Endothelial cell (in vitro differentiated cells): ENCODE measurements at regions not wholly inside any gene's neighbourhood (a gene's known extent, or its start where the extent isn't known, plus 50 kb on each side); places are given as distances from the start of the nearest gene placed in this dataset.

Source experiments
- DNase-seq: peaks from one replicate; pipeline ENCODE4 v3.0.0; 2021; ENCODE audit warnings: low spot score
- H3K27ac Mint-ChIP-seq: one replicate; pipeline ENCODE4 v1.8.0; 2021; ENCODE audit warnings: mixed read lengths, inconsistent platforms; ENCODE audit not compliant: unreplicated experiment
- H3K27me3 Mint-ChIP-seq: one replicate; pipeline ENCODE4 v1.8.0; 2021; ENCODE audit warnings: mild to moderate bottlenecking, moderate library complexity, mixed read lengths, inconsistent platforms; ENCODE audit not compliant: unreplicated experiment
- H3K36me3 Mint-ChIP-seq: one replicate; pipeline ENCODE4 v1.8.0; 2021; ENCODE audit warnings: mild to moderate bottlenecking, low read depth, mixed read lengths, inconsistent platforms; ENCODE audit not compliant: unreplicated experiment
- H3K4me1 Mint-ChIP-seq: one replicate; pipeline ENCODE4 v1.8.0; 2021; ENCODE audit warnings: mild to moderate bottlenecking, mixed read lengths, inconsistent platforms; ENCODE audit not compliant: unreplicated experiment
- H3K4me3 Mint-ChIP-seq: one replicate; pipeline ENCODE4 v1.8.0; 2021; ENCODE audit warnings: mild to moderate bottlenecking, mixed read lengths, inconsistent platforms; ENCODE audit not compliant: unreplicated experiment
- H3K9me3 Mint-ChIP-seq: one replicate; pipeline ENCODE4 v1.8.0; 2021; ENCODE audit warnings: mixed read lengths, inconsistent platforms; ENCODE audit not compliant: unreplicated experiment
- CTCF ChIP-seq: fragments of 200-600 bp; sonication (generic); IDR thresholded peaks from one replicate; pipeline ENCODE4 v1.5.0; 2021; ENCODE audit warnings: antibody characterized with exemption; ENCODE audit not compliant: unreplicated experiment

- TF ChIP-seq CTCF = no peak
- H3K36me3 Mint-ChIP-seq = no peaks in the 10 kb centered on the region
- H3K4me3 Mint-ChIP-seq = no peak overlapping the region
- no peaks in the 10 kb centered on the region for H3K4me1 Mint-ChIP-seq
- peaks cover 3% of the 10 kb centered on the region for H3K27me3 Mint-ChIP-seq
- no peaks in the 10 kb centered on the region for H3K9me3 Mint-ChIP-seq
- DNase-seq = no peak
- H3K27ac Mint-ChIP-seq = no peak overlapping the region
Observed at GRCh38 chr6:134453792-134454510, 136.0 kb upstream of the SGK1 start.

GRCh38 chr6:134452906-134453305, 135.0 kb upstream of the SGK1 start:
- Mint-ChIP-seq H3K27me3 (peaks cover 3% of the 10 kb centered on the region), H3K9me3 (no peaks in the 10 kb centered on the region), H3K36me3 (no peaks in the 10 kb centered on the region), H3K4me1 (no peaks in the 10 kb centered on the region), H3K4me3 (no peak overlapping the region), H3K27ac (no peak overlapping the region)
- no peak for TF ChIP-seq CTCF
- no peak for DNase-seq

GRCh38 chr6:134451529-134451928, 133.6 kb upstream of the SGK1 start:
- peaks cover 3% of the 10 kb centered on the region for H3K27me3 Mint-ChIP-seq
- DNase-seq = no peak
- no peaks in the 10 kb centered on the region for H3K36me3 Mint-ChIP-seq
- no peak for TF ChIP-seq CTCF
- H3K9me3 Mint-ChIP-seq = no peaks in the 10 kb centered on the region
- no peak overlapping the region for H3K4me3 Mint-ChIP-seq
- no peaks in the 10 kb centered on the region for H3K4me1 Mint-ChIP-seq
- no peak overlapping the region for H3K27ac Mint-ChIP-seq

GRCh38 chr6:134449781-134450180, 131.9 kb upstream of the SGK1 start:
- peaks cover 4% of the 10 kb centered on the region for H3K27me3 Mint-ChIP-seq
- H3K27ac Mint-ChIP-seq = no peak overlapping the region
- H3K36me3 Mint-ChIP-seq = no peaks in the 10 kb centered on the region
- H3K4me3 Mint-ChIP-seq = no peak overlapping the region
- no peak for DNase-seq
- no peak for TF ChIP-seq CTCF
- no peaks in the 10 kb centered on the region for H3K4me1 Mint-ChIP-seq
- no peaks in the 10 kb centered on the region for H3K9me3 Mint-ChIP-seq

- H3K4me3 Mint-ChIP-seq = no peak overlapping the region
- H3K27ac Mint-ChIP-seq = no peak overlapping the region
- TF ChIP-seq CTCF = no peak
- no peaks in the 10 kb centered on the region for H3K4me1 Mint-ChIP-seq
- no peak for DNase-seq
- H3K36me3 Mint-ChIP-seq = no peaks in the 10 kb centered on the region
- no peaks in the 10 kb centered on the region for H3K9me3 Mint-ChIP-seq
- H3K27me3 Mint-ChIP-seq = peaks cover 4% of the 10 kb centered on the region
Observed at GRCh38 chr6:134449004-134449403, 131.1 kb upstream of the SGK1 start.
